Spleen (tissue), 11 donors: ENCODE measurements at regions not wholly inside any gene's neighbourhood (a gene's known extent, or its start where the extent isn't known, plus 50 kb on each side); places are given as distances from the start of the nearest gene placed in this dataset.

Source experiments
- DNase-seq: peaks from one replicate; pipeline ENCODE4 v3.0.0-alpha.2; 2020
- H3K27ac ChIP-seq, 8 donors: fragments of 200-600 bp; sonication (generic) in 7 of 8; 1 replicate in 4 of 8; 2 replicates in 4 of 8; pipeline versions ENCODE4 v1.5.0 to v1.8.0; 2016 to 2021; ENCODE audit warnings: inconsistent platforms in 4 of 8, mild to moderate bottlenecking in 4 of 8, moderate library complexity in 1 of 8
- H3K27me3 ChIP-seq, 7 donors: fragments of 200-600 bp; sonication (generic) in 6 of 7; replicated peaks in 1 of 7; 1 replicate in 4 of 7; 2 replicates in 3 of 7; pipeline versions ENCODE4 v1.5.0 to v1.8.0; 2016 to 2021; ENCODE audit warnings: inconsistent platforms in 3 of 7, mild to moderate bottlenecking in 1 of 7
- H3K36me3 ChIP-seq, 6 donors: fragments of 200-600 bp; sonication (generic) in 5 of 6; 1 replicate in 4 of 6; 2 replicates in 2 of 6; pipeline versions ENCODE4 v1.5.0 to v1.8.0; 2016 to 2021; ENCODE audit warnings: inconsistent platforms in 2 of 6
- H3K4me1 ChIP-seq, 6 donors: fragments of 200-600 bp; sonication (generic) in 5 of 6; 1 replicate in 3 of 6; 2 replicates in 3 of 6; pipeline versions ENCODE4 v1.5.0 to v1.8.0; 2016 to 2021; ENCODE audit warnings: inconsistent platforms in 3 of 6
- H3K4me3 ChIP-seq, 8 donors: fragments of 200-600 bp; sonication (generic) in 7 of 8; 1 replicate in 4 of 8; 2 replicates in 4 of 8; pipeline versions ENCODE4 v1.5.0 to v1.8.0; 2016 to 2021; ENCODE audit warnings: inconsistent platforms in 4 of 8, mild to moderate bottlenecking in 4 of 8, moderate library complexity in 2 of 8
- H3K9me3 ChIP-seq, 8 donors: fragments of 200-600 bp; sonication (generic) in 7 of 8; 1 replicate in 4 of 8; 2 replicates in 4 of 8; pipeline versions ENCODE4 v1.5.0 to v1.8.0; 2016 to 2021; ENCODE audit warnings: inconsistent platforms in 4 of 8
- POLR2A ChIP-seq, 3 donors: fragments of 450-650 bp; IDR thresholded peaks; one replicate each; pipeline ENCODE4 v1.5.1; 2017; ENCODE audit warnings: antibody characterized with exemption in 3 of 3, mild to moderate bottlenecking in 1 of 3
- POLR2AphosphoS5 ChIP-seq, 3 donors: sonication (generic); formaldehyde crosslinking; IDR thresholded peaks; one replicate each; pipeline ENCODE4 v1.5.1; 2017; ENCODE audit warnings: antibody characterized with exemption in 3 of 3
- WGBS, 5 donors: extraction: QIAGEN DNeasy Blood & Tissue Kit in 3 of 5; methylation state at CpG; one replicate each; pipeline versions ENCODE4 v1.1.5 to v1.1.7; 2013 to 2018; 5-methylcytosine and 5-hydroxymethylcytosine counted together
- intact Hi-C: fragments of 100-400 bp; cut with DNase I; formaldehyde crosslinking; loops from one replicate; pipeline ENCODE4 v1.15.0; 2023; ENCODE audit warnings: low total_unique reads
- TF ChIP-seq, protein P1 (sequence below), 11 experiments: fragments of 200-600 bp in 7 of 11; fragments of 450-650 bp in 4 of 11; sonication (generic) in 4 of 11; IDR thresholded peaks in 8 of 11; conservative IDR thresholded peaks in 3 of 11; 1 replicate in 7 of 11; 2 replicates in 4 of 11; pipeline versions ENCODE4 v1.4.0 to v1.8.0; 2016 to 2021; ENCODE audit warnings: antibody characterized with exemption in 11 of 11, inconsistent platforms in 4 of 11, mild to moderate bottlenecking in 1 of 11
- donor health status: healthy with polysubstance abuse.
- donor health status: DM: no; HTN: no; CAD: no; lungs with moderate emphysema.
- donor health status: DM: no; HTN: no; CAD: no.
- donor health status: Bipolar disorder and iron deficiency.
- donor health status: healthy.
- donor health status: DM: no; HTN: no; CAD: no.
- donor health status: DM: yes; HTN: yes; CAD: no.

DNA sequence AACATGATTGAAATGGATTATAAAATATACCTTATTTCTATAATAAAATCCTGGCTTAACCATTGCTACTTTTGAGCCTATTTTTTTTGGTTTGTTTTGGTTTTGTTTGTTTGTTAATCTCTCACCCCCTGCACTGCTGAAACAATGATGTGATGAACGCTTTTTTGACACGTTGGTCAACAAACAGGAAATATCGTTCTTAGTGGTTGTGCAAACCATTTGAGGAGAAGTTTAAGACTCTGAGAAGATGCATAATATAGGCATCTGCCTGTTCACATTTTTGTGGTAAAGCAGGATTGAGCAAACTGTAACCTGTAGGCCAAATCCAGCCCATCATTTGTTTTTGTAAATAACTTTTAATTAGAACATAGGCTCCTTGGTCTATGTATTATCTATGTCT, 75.5 kb upstream of the MDFIC2 start:
- 58 to 83% (median 69%) methylated on average over 3 of the region's 3 CpGs for WGBS, 5 donors
- intact Hi-C loops, result no loop called here

DNA sequence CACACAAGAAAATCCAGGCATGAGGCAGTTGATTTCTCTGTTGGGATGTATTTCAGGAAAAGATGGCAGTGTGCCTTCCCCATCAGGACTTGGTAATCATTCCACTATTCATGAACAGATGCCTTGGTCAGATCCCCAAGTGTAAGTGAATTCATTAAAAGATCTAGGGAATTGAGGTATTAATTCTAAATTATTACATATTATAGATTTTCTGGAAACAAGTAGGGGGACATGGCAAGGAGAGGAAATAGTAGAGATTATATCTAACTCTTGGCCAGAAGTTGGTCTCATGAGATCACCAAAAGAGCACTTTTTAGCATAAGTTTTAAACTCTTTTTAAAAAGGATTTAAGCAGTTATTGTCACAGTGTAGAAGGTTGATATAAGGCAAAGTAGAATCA, 74.4 kb upstream of the MDFIC2 start:
- no peaks in the 10 kb centered on the region for H3K4me1 ChIP-seq
- peaks cover 0 to 7% (median 2%) of the 10 kb centered on the region in 8 donors for H3K9me3 ChIP-seq
- TF ChIP-seq POLR2A (IDR thresholded peaks at IDR 0.05), result no peak
- no peaks in the 10 kb centered on the region for H3K36me3 ChIP-seq
- H3K4me3 ChIP-seq, result no peak overlapping the region
- H3K27me3 ChIP-seq, result no peaks in the 10 kb centered on the region
- DNase-seq, result no peak
- H3K27ac ChIP-seq, result no peak overlapping the region
- intact Hi-C loops, result no loop called here

More for the DNA sequence above, 75.5 kb upstream of the MDFIC2 start:
- no peak overlapping the region for H3K27ac ChIP-seq
- H3K4me3 ChIP-seq, result no peak overlapping the region
- TF ChIP-seq POLR2AphosphoS5 (IDR thresholded peaks at IDR 0.05) (no peak), POLR2A (IDR thresholded peaks at IDR 0.05) (no peak)
- TF ChIP-seq, protein P1, sequence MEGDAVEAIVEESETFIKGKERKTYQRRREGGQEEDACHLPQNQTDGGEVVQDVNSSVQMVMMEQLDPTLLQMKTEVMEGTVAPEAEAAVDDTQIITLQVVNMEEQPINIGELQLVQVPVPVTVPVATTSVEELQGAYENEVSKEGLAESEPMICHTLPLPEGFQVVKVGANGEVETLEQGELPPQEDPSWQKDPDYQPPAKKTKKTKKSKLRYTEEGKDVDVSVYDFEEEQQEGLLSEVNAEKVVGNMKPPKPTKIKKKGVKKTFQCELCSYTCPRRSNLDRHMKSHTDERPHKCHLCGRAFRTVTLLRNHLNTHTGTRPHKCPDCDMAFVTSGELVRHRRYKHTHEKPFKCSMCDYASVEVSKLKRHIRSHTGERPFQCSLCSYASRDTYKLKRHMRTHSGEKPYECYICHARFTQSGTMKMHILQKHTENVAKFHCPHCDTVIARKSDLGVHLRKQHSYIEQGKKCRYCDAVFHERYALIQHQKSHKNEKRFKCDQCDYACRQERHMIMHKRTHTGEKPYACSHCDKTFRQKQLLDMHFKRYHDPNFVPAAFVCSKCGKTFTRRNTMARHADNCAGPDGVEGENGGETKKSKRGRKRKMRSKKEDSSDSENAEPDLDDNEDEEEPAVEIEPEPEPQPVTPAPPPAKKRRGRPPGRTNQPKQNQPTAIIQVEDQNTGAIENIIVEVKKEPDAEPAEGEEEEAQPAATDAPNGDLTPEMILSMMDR (IDR thresholded peaks at IDR 0.05 in 8 of 11, conservative IDR thresholded peaks at IDR 0.05 in 3 of 11), result no peak
- H3K9me3 ChIP-seq, result peaks cover 0 to 7% (median 2%) of the 10 kb centered on the region in 8 donors
- H3K4me1 ChIP-seq, result no peaks in the 10 kb centered on the region
- DNase-seq, result no peak
- H3K36me3 ChIP-seq, result no peaks in the 10 kb centered on the region
- H3K27me3 ChIP-seq, result no peaks in the 10 kb centered on the region

DNA sequence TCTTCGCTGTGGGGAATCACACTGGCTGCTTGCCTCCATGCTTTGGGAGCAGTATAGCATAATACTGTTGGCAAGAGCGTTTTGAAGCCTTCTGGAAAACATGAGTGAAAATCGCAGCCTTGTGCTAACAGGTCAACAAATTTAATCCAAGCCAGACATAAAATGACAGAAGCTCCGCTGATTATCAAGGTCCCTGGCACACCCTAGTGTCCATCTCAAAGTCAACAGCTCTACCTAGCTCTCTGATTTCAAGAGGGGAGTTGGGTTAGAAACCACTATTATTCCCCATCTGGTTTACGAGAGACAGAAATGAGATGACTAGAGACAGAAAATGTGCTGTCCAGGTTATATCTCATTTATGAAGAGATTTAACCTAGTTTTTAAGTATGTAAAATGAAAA, 73.6 kb upstream of the MDFIC2 start:
- no peak overlapping the region for H3K4me3 ChIP-seq
- 74 to 91% (median 85%) methylated on average over 5 of the region's 5 CpGs for WGBS, 5 donors
- H3K36me3 ChIP-seq, result no peaks in the 10 kb centered on the region
- DNase-seq, result no peak
- intact Hi-C loops, result no loop called here
- H3K9me3 ChIP-seq, result peaks cover 0 to 7% (median 2%) of the 10 kb centered on the region in 8 donors
- H3K4me1 ChIP-seq, result no peaks in the 10 kb centered on the region
- peaks cover 0 to 2% (median 0%) of the 10 kb centered on the region in 7 donors for H3K27me3 ChIP-seq
- no peak overlapping the region for H3K27ac ChIP-seq
- TF ChIP-seq, protein P1 (IDR thresholded peaks at IDR 0.05 in 8 of 11, conservative IDR thresholded peaks at IDR 0.05 in 3 of 11), result no peak
- no peak for TF ChIP-seq POLR2AphosphoS5 (IDR thresholded peaks at IDR 0.05)
- TF ChIP-seq POLR2A (IDR thresholded peaks at IDR 0.05), result no peak

DNA sequence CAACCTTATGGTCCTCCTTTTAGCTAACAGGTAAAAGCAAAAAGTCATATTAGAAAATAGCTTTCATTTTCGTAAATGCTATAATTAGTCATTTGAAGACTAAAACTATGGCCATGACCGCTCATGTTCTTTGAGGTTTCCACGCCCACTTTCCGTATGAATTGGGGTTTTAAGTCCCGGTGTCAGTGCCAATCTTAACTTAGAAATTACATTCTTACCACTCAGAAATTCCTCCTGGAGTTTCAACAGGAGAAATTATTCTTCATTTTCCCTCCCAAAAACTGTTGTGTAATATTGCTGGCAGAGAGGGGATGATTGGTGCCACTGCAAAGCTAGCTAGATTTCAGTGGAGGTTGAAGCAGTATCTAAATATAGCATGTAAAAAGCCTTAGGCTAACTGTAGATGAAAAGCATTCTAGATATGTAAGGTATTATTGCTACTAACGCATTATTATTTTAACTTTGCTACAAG, 71.0 kb upstream of the MDFIC2 start:
- no peak for DNase-seq
- Histone ChIP-seq H3K4me3 (no peak overlapping the region), H3K4me1 (no peaks in the 10 kb centered on the region), H3K9me3 (no peaks in the 10 kb centered on the region), H3K27ac (no peak overlapping the region), H3K27me3 (peaks cover 0 to 3% (median 0%) of the 10 kb centered on the region in 7 donors), H3K36me3 (no peaks in the 10 kb centered on the region)
- intact Hi-C loops, result no loop called here
- TF ChIP-seq, protein P1 (IDR thresholded peaks at IDR 0.05 in 8 of 11, conservative IDR thresholded peaks at IDR 0.05 in 3 of 11), result no peak
- no peak for TF ChIP-seq POLR2AphosphoS5 (IDR thresholded peaks at IDR 0.05)
- no peak for TF ChIP-seq POLR2A (IDR thresholded peaks at IDR 0.05)
- 65 to 84% (median 74%) methylated on average over 6 of the region's 6 CpGs for WGBS, 5 donors

DNA sequence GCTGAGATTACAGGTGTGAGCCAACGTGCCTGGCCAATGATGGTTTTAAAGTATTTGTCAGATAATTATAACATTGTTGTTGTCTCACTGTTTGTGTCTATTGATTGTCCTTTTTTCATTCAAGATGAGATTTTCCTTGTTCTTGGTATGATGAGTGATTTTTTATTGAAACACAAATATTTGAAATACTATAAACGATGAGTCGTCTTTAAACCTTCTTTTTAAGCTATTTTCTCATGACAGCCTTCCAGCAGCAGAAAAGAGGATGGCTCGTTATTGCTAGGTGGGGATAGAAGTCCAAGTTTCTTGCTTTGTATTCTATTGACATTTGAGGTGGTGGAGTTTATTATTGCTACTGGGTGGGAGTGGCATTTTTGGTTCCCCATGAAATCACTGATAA, 61.7 kb upstream of the MDFIC2 start:
- Histone ChIP-seq H3K4me1 (no peaks in the 10 kb centered on the region), H3K4me3 (no peak overlapping the region), H3K27ac (no peak overlapping the region), H3K36me3 (no peaks in the 10 kb centered on the region), H3K27me3 (no peaks in the 10 kb centered on the region), H3K9me3 (peaks cover 0 to 13% (median 2%) of the 10 kb centered on the region in 8 donors)
- WGBS, 5 donors, result 75 to 90% (median 79%) methylated on average over 4 of the region's 4 CpGs
- intact Hi-C loops, result no loop called here
- DNase-seq, result no peak
- TF ChIP-seq, protein P1 (IDR thresholded peaks at IDR 0.05 in 8 of 11, conservative IDR thresholded peaks at IDR 0.05 in 3 of 11), result no peak
- TF ChIP-seq POLR2A (IDR thresholded peaks at IDR 0.05) (no peak), POLR2AphosphoS5 (IDR thresholded peaks at IDR 0.05) (no peak)
